Stomach smooth muscle (tissue), 2 donors: ENCODE measurements at regions not wholly inside any gene's neighbourhood (a gene's known extent, or its start where the extent isn't known, plus 50 kb on each side); places are given as distances from the start of the nearest gene placed in this dataset.

Experiments used
- H3K27ac ChIP-seq: one replicate; pipeline ENCODE4 v1.7.0; 2013; ENCODE audit warnings: mild to moderate bottlenecking, low read length, inconsistent platforms
- H3K27me3 ChIP-seq, 2 donors: one replicate each; pipeline ENCODE4 v1.7.0; 2013; ENCODE audit warnings: low read length in 2 of 2; ENCODE audit not compliant: insufficient read depth in 2 of 2, control insufficient read depth in 1 of 2
- H3K36me3 ChIP-seq, 2 donors: one replicate each; pipeline ENCODE4 v1.7.0; 2013; ENCODE audit warnings: low read length in 2 of 2; ENCODE audit not compliant: control insufficient read depth in 2 of 2, insufficient read depth in 2 of 2
- H3K4me1 ChIP-seq: one replicate; pipeline ENCODE4 v1.7.0; 2013; ENCODE audit warnings: low read length; ENCODE audit not compliant: control insufficient read depth, insufficient read depth
- H3K4me3 ChIP-seq, 2 donors: one replicate each; pipeline ENCODE4 v1.7.0; 2013; ENCODE audit warnings: low read length in 2 of 2
- H3K9ac ChIP-seq, 2 donors: one replicate each; pipeline ENCODE4 v1.7.0; 2013; ENCODE audit warnings: low read length in 2 of 2, mild to moderate bottlenecking in 1 of 2
- H3K9me3 ChIP-seq, 2 donors: one replicate each; pipeline ENCODE4 v1.7.0; 2013; ENCODE audit warnings: low read length in 2 of 2; ENCODE audit not compliant: control insufficient read depth in 2 of 2
- donor health status: healthy.
- donor health status: Pancreatic carcinoma.

DNA sequence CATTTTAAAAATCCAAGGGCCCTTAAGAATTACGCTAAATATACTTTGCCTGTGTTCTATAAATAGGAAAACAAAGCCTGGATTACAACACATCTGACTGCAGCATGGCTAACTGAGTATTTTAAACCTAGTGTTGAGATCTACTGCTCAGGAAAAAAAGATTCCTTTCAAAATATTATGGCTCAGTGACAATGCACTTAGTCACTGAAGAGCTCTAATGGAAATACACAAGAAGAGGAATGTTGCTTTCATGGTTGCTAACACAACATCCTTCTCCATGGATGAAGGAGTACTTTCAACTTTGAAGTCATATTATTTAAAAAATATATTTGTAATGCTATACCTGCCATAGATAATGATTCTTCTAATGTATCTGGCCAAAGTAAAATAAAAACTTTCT, 248.3 kb upstream of the NEGR1 start:
- no peaks in the 10 kb centered on the region for H3K36me3 ChIP-seq
- no peaks in the 10 kb centered on the region for H3K27me3 ChIP-seq
- no peak overlapping the region for H3K27ac ChIP-seq
- no peak overlapping the region for H3K9ac ChIP-seq
- H3K9me3 ChIP-seq, result peaks cover 0 to 2% of the 10 kb centered on the region in 2 donors
- H3K4me3 ChIP-seq, result no peak overlapping the region
- H3K4me1 ChIP-seq, result no peaks in the 10 kb centered on the region

DNA sequence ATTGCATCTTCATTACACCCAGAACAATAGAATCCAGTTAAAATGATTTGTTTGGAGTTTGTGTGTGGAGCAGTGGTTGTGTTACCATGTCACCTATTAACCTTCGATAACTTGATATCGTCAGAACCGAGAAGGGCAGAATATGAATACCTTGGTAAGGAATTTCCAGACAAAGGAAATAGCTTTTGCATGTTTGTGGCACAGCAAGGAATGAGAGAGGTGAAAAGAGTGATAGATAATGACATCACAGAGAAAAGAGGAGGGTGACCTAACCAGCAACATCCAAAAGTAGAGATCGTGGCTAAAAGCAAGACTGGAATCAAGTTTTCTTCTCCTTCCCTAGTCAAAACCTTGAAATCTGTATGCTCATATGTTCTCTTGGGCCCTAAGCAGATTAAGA, 244.6 kb upstream of the NEGR1 start:
- H3K9ac ChIP-seq, result no peak overlapping the region
- H3K27me3 ChIP-seq, result no peaks in the 10 kb centered on the region
- H3K9me3 ChIP-seq, result peaks cover 0 to 2% of the 10 kb centered on the region in 2 donors
- no peak overlapping the region for H3K27ac ChIP-seq
- H3K36me3 ChIP-seq, result no peaks in the 10 kb centered on the region
- H3K4me1 ChIP-seq, result no peaks in the 10 kb centered on the region
- H3K4me3 ChIP-seq, result no peak overlapping the region

DNA sequence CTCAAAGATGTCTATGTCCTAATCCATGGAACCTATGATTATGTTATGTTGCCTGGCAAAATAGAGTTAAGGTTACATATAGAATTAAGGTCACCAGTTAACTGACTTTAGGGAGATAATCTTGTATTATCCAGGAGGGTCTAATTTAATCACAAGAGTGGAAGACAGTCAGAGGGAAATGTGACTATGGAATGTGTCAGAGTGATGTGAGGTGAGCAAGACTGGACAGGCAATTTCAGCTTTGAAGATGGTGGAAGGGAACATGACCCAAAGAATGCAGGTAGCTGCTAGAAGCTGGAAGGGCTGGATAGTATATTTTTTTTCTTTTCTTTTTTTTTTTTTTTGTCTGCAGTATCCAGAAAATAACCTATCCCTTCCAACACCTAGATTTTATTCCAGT, 241.7 kb upstream of the NEGR1 start:
- Histone ChIP-seq H3K9me3 (no peaks in the 10 kb centered on the region), H3K4me1 (no peaks in the 10 kb centered on the region), H3K36me3 (no peaks in the 10 kb centered on the region), H3K4me3 (no peak overlapping the region), H3K27ac (no peak overlapping the region), H3K9ac (no peak overlapping the region), H3K27me3 (no peaks in the 10 kb centered on the region)

DNA sequence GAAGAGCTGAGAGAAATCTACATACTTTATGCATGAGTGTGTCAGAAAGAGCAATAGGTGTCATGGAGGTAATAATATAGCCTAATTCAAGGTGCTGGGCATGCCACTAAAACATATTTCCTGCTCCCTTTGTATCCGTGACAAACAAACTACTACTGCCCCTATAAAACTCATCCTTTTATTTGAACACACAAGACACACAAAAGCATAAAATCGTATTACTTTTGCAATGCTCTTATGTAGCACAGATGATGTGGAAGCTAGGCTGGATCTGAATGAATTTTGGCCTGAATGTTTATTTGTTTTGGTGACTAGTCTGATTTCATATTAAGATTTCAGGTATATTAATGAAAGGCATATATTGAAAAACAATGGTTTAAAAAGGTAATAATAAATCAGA, 239.3 kb upstream of the NEGR1 start:
- H3K4me3 ChIP-seq, result no peak overlapping the region
- no peak overlapping the region for H3K27ac ChIP-seq
- no peaks in the 10 kb centered on the region for H3K4me1 ChIP-seq
- no peaks in the 10 kb centered on the region for H3K36me3 ChIP-seq
- H3K27me3 ChIP-seq, result no peaks in the 10 kb centered on the region
- H3K9ac ChIP-seq, result no peak overlapping the region
- H3K9me3 ChIP-seq, result no peaks in the 10 kb centered on the region

DNA sequence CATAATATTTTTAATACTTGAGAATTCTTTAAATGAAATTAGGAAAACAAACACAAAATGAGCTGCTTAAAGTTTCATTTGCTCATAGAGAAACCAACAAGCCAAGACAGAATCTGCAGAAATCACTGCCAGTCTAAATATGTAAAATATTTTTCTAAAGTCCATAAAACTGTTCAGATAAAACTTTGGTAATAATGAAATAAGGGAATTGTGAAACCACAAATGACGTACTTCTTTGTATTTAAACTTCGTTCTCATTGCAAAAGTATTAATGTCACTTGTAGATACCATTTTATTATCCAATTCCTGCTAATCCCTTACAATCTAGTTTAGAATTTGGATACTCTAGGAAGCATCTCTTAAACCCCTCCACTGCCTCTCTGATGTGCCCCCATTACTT, 234.5 kb upstream of the NEGR1 start:
- H3K27ac ChIP-seq, result no peak overlapping the region
- no peak overlapping the region for H3K9ac ChIP-seq
- no peak overlapping the region for H3K4me3 ChIP-seq
- H3K4me1 ChIP-seq, result no peaks in the 10 kb centered on the region
- H3K9me3 ChIP-seq, result no peaks in the 10 kb centered on the region
- no peaks in the 10 kb centered on the region for H3K27me3 ChIP-seq
- H3K36me3 ChIP-seq, result no peaks in the 10 kb centered on the region

DNA sequence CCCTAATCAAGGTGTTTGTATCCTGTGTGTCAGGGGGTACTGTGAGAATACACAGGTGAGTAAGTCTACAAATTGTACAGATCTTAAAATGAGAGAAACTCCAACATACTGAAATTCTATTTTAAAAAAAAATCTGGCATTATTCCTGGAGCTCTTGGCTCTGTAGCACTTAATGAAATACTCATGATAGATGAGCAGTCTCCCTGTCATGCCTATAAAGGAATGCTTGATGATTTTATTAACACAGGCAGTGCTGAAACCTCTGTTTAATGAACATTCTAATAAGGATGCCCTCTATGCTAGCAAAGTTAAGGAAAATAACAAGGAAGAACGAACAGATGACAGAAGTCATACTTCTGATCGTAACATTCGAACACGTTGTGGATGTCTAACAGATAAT, 233.9 kb upstream of the NEGR1 start:
- Histone ChIP-seq H3K36me3 (no peaks in the 10 kb centered on the region), H3K27ac (no peak overlapping the region), H3K9ac (no peak overlapping the region)

DNA sequence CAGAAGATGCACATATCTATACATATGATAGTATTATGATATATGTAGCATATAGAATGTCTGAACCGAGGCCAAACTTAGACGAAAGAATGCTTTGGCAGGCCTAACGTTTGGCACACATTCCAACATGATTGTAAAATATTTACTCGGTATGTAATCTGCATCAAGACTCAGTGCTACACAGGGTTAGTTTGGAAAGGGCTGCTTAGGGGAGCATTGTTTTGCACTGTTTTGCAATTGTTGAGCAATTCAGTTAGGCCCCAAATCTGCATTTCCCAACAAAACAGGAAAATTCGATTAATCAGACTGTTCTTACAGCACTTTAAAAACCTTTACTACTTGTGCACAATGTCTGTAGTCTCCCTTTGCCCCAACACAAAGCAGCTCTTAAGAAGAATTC, 216.0 kb upstream of the NEGR1 start:
- no peaks in the 10 kb centered on the region for H3K36me3 ChIP-seq
- H3K4me1 ChIP-seq, result no peaks in the 10 kb centered on the region
- H3K9ac ChIP-seq, result no peak overlapping the region
- no peak overlapping the region for H3K27ac ChIP-seq
- no peaks in the 10 kb centered on the region for H3K9me3 ChIP-seq
- H3K27me3 ChIP-seq, result no peaks in the 10 kb centered on the region
- no peak overlapping the region for H3K4me3 ChIP-seq

More for the DNA sequence above, 233.9 kb upstream of the NEGR1 start:
- Histone ChIP-seq H3K4me3 (no peak overlapping the region), H3K4me1 (no peaks in the 10 kb centered on the region), H3K9me3 (no peaks in the 10 kb centered on the region), H3K27me3 (no peaks in the 10 kb centered on the region)

DNA sequence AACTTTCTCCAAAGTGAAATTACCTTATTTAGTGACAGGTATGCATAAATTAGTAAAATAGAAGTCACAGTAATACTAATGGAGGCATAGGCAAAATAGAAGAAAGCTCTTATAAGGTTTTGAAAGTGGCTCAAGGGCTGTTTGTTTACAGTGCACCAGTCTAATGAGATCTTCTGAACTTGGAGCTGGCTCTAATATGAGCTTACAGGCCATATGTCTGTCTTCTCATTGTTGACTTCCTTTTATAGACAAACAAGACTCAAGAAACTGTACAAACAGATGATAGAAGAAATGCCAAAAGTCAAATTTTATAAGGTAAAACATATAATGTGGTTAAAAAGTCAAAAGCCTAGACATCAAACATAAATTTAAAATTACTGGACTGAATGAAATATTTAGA, 207.5 kb upstream of the NEGR1 start:
- no peak overlapping the region for H3K27ac ChIP-seq
- no peak overlapping the region for H3K4me3 ChIP-seq
- no peaks in the 10 kb centered on the region for H3K9me3 ChIP-seq

DNA sequence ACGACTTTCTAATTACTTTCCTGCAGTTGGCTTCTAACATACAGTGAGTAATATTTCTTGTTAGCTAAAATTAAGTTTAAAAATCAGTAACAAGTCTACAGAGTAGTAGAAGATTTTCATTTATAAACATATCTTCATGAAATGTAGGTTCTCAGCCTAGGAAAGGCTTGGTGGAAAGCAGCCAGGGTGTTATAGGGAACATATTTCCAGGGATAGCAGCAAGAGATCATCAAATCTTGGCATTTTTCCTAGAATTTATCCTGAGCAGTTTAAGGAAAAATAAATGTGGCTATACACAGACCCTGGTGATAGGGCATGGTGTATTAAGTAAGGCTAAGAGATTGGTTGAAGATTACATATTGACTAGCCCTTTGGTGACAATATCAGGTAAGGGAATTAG, 203.5 kb upstream of the NEGR1 start:
- Histone ChIP-seq H3K9me3 (no peaks in the 10 kb centered on the region), H3K36me3 (no peaks in the 10 kb centered on the region), H3K27ac (no peak overlapping the region), H3K4me3 (no peak overlapping the region), H3K4me1 (no peaks in the 10 kb centered on the region), H3K9ac (no peak overlapping the region), H3K27me3 (no peaks in the 10 kb centered on the region)

More for the DNA sequence above, 207.5 kb upstream of the NEGR1 start:
- no peaks in the 10 kb centered on the region for H3K36me3 ChIP-seq
- H3K27me3 ChIP-seq, result no peaks in the 10 kb centered on the region
- no peak overlapping the region for H3K9ac ChIP-seq
- no peaks in the 10 kb centered on the region for H3K4me1 ChIP-seq

DNA sequence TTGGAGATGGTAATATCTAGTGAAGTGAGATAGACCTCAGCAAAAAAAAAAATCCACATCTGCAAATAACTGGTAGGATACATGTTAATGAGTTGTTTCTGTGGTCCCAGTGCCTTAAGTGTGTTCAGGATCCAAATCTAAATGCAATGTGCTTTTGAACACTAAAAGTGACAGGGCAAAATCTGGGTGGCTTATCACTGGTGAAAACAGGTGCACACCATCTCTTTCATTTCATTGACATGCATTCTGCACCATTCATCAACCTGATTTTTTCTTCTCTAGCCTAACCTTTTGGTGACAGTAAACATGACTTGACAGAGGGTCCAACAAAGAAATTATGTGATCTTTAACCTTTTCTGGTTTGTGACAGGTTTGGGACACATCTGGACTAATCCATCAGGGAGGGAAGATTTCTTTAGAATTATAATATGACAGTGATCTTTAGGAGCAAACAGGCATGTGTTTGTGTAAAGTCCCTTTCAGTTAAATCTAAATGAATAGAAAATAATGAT, 201.6 kb upstream of the NEGR1 start:
- Histone ChIP-seq H3K36me3 (no peaks in the 10 kb centered on the region), H3K4me3 (no peak overlapping the region), H3K27ac (no peak overlapping the region), H3K27me3 (no peaks in the 10 kb centered on the region), H3K9me3 (no peaks in the 10 kb centered on the region), H3K9ac (no peak overlapping the region), H3K4me1 (no peaks in the 10 kb centered on the region)

DNA sequence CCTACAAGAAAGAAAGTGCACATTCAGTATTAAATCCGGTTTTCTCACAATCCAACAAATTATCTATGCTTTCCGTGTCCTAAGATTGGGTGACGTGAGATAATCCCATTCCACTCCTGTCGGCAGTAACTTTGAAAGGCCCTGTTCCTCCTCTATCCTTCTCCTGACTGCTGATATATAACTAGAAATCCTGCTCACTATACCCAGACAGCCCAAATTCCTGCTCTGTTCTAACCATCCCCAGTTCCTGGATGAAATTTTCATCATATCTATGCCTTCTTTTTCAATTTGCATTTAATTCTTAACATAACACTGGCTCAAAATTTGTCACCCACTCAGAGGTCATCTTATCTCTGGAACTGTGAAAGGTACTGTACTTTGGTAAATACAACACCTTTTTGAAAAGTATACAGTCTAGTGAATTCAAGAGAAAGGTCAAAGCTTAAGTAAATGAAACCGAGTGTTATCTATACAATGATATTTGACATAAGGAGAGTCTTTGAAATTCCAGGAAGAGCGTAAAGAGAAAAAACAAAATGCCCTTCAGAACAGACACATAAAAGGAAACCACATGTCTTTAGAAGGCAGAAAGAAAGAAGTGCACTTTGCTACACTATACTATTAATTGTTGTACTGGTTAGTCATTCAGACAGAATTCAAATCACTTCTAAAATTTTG, 200.5 kb upstream of the NEGR1 start:
- H3K4me3 ChIP-seq, result no peak overlapping the region
- H3K9ac ChIP-seq, result no peak overlapping the region

More for the DNA sequence above, 200.5 kb upstream of the NEGR1 start:
- Histone ChIP-seq H3K36me3 (no peaks in the 10 kb centered on the region), H3K27me3 (no peaks in the 10 kb centered on the region), H3K4me1 (no peaks in the 10 kb centered on the region), H3K27ac (no peak overlapping the region), H3K9me3 (no peaks in the 10 kb centered on the region)
